OCI-LY7 (cell line): ENCODE measurements at regions not wholly inside any gene's neighbourhood (a gene's known extent, or its start where the extent isn't known, plus 50 kb on each side); places are given as distances from the start of the nearest gene placed in this dataset.

Source experiments
- EZH2phosphoT487 ChIP-seq: fragments of 200-600 bp; sonication (generic); IDR thresholded peaks from 2 replicates; pipeline ENCODE4 v1.6.1; 2018; ENCODE audit warnings: low read depth, borderline replicate concordance, mild to moderate bottlenecking, mixed run types, antibody characterized with exemption, low read length, moderate library complexity, mixed read lengths
- TF ChIP-seq, protein P1 (sequence below): fragments of 200-600 bp; sonication (generic); conservative IDR thresholded peaks from 2 replicates; pipeline ENCODE4 v1.5.1; 2014; ENCODE audit warnings: mild to moderate bottlenecking, antibody characterized with exemption, low read length, moderate library complexity, mixed read lengths

DNA sequence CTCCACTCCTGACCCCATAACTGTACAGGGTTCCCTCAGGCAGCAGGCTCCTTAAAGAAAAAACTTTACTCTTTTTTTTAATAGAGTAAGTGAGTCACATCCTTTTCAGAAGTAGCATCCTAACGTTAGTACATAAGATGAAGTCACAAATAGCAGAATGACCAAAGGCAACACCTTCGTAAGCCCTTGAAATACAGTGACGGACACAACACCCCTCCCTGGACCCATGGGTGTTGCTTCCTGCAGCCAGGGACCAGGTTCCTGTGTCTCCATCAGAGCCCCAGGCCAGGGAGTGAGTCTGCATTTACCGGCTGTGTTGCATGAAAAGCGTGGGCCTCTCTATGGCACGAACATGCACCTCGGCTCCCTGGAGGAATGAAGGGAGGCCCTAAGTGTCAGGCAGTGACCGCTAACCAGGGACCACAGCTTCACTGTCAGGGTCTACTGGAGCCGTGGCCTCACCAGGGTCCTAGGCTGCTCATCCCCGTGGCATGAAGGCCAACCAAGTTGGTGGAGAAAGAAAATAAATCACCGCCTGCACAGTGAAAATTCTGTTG, 340.0 kb upstream of the SFSWAP start:
- TF ChIP-seq, protein P1, sequence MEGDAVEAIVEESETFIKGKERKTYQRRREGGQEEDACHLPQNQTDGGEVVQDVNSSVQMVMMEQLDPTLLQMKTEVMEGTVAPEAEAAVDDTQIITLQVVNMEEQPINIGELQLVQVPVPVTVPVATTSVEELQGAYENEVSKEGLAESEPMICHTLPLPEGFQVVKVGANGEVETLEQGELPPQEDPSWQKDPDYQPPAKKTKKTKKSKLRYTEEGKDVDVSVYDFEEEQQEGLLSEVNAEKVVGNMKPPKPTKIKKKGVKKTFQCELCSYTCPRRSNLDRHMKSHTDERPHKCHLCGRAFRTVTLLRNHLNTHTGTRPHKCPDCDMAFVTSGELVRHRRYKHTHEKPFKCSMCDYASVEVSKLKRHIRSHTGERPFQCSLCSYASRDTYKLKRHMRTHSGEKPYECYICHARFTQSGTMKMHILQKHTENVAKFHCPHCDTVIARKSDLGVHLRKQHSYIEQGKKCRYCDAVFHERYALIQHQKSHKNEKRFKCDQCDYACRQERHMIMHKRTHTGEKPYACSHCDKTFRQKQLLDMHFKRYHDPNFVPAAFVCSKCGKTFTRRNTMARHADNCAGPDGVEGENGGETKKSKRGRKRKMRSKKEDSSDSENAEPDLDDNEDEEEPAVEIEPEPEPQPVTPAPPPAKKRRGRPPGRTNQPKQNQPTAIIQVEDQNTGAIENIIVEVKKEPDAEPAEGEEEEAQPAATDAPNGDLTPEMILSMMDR: no peak
- TF ChIP-seq EZH2phosphoT487: no peak
